GM23248 (cell line): ENCODE measurements at regions not wholly inside any gene's neighbourhood (a gene's known extent, or its start where the extent isn't known, plus 50 kb on each side); places are given as distances from the start of the nearest gene placed in this dataset.

Source experiments
- DNase-seq: peaks from one replicate; pipeline ENCODE4 v3.0.0-alpha.2; 2015
- H2AFZ ChIP-seq: fragments of 200-600 bp; sonication (generic); 2 replicates; pipeline ENCODE4 v1.6.1; 2016; ENCODE audit warnings: antibody characterized with exemption
- H3F3A ChIP-seq: fragments of 200-600 bp; sonication (generic); 2 replicates; pipeline ENCODE4 v1.6.1; 2016; ENCODE audit warnings: mild to moderate bottlenecking, antibody characterized with exemption, mixed run types; ENCODE audit not compliant: insufficient read depth
- H3K27ac ChIP-seq: fragments of 200-600 bp; sonication (generic); 2 replicates; pipeline ENCODE4 v1.5.1; 2016; ENCODE audit warnings: mild to moderate bottlenecking
- H3K27me3 ChIP-seq: fragments of 200-600 bp; sonication (generic); replicated peaks from 2 replicates; pipeline ENCODE4 v1.6.1; 2016; ENCODE audit warnings: mild to moderate bottlenecking; ENCODE audit not compliant: insufficient read depth
- H3K36me3 ChIP-seq: fragments of 200-600 bp; sonication (generic); 2 replicates; pipeline ENCODE4 v1.6.1; 2016; ENCODE audit warnings: low read depth, mild to moderate bottlenecking
- H3K4me1 ChIP-seq: fragments of 200-600 bp; sonication (generic); 2 replicates; pipeline ENCODE4 v1.6.1; 2016; ENCODE audit warnings: mild to moderate bottlenecking; ENCODE audit not compliant: insufficient read depth
- H3K4me2 ChIP-seq: fragments of 200-600 bp; sonication (generic); one replicate; pipeline ENCODE4 v1.6.1; 2016; ENCODE audit warnings: mild to moderate bottlenecking; ENCODE audit not compliant: unreplicated experiment
- H3K4me3 ChIP-seq: fragments of 200-600 bp; sonication (generic); 2 replicates; pipeline ENCODE4 v1.5.1; 2016; ENCODE audit warnings: mild to moderate bottlenecking
- H3K79me2 ChIP-seq: fragments of 200-600 bp; sonication (generic); 2 replicates; pipeline ENCODE4 v1.6.1; 2016; ENCODE audit warnings: mild to moderate bottlenecking; ENCODE audit not compliant: insufficient read depth
- H3K9ac ChIP-seq: fragments of 200-600 bp; sonication (generic); 2 replicates; pipeline ENCODE4 v1.6.1; 2016; ENCODE audit warnings: mild to moderate bottlenecking
- H3K9me2 ChIP-seq: fragments of 200-600 bp; sonication (generic); 2 replicates; pipeline ENCODE4 v1.6.1; 2016; ENCODE audit warnings: mixed run types, mild to moderate bottlenecking, moderate library complexity; ENCODE audit not compliant: insufficient read depth
- H3K9me3 ChIP-seq: fragments of 200-600 bp; sonication (generic); one replicate; pipeline ENCODE4 v1.6.1; 2017; ENCODE audit warnings: low read depth
- H4K20me1 ChIP-seq: fragments of 200-600 bp; sonication (generic); 2 replicates; pipeline ENCODE4 v1.6.0; 2016; ENCODE audit not compliant: insufficient read depth
- EZH2 ChIP-seq: fragments of 200-600 bp; sonication (generic); IDR thresholded peaks from 2 replicates; pipeline ENCODE4 v1.6.1; 2018; ENCODE audit warnings: antibody characterized with exemption, mild to moderate bottlenecking; ENCODE audit not compliant: insufficient read depth, poor library complexity, severe bottlenecking
- EZH2phosphoT487 ChIP-seq: fragments of 200-600 bp; sonication (generic); IDR thresholded peaks from 2 replicates; pipeline ENCODE4 v1.6.1; 2018; ENCODE audit warnings: antibody characterized with exemption, moderate library complexity, mild to moderate bottlenecking, low read depth; ENCODE audit not compliant: insufficient read depth
- WGBS, 2 experiments: methylation state at CpG; one replicate each; pipeline ENCODE4 v1.1.6; 2015 to 2017; ENCODE audit warnings: low lambda C conversion rate in 2 of 2, low coverage in 1 of 2; ENCODE audit errors: missing lambda C conversion rate in 2 of 2; 5-methylcytosine and 5-hydroxymethylcytosine counted together
- in situ Hi-C: fragments of 300-500 bp; cut with MboI; formaldehyde crosslinking; loops from 2 replicates; pipeline ENCODE4 v1.15.0; 2020

- Histone ChIP-seq H3K9me3 (no peaks in the 10 kb centered on the region), H3K4me3 (no peak overlapping the region), H3K9me2 (no peaks in the 10 kb centered on the region), H3K9ac (no peak overlapping the region), H2AFZ (no peak overlapping the region), H3K79me2 (no peaks in the 10 kb centered on the region), H3K36me3 (no peaks in the 10 kb centered on the region), H3K4me1 (no peaks in the 10 kb centered on the region), H3K4me2 (no peak overlapping the region), H4K20me1 (no peaks in the 10 kb centered on the region), H3K27me3 (no peaks in the 10 kb centered on the region), H3F3A (no peaks in the 10 kb centered on the region), H3K27ac (no peak overlapping the region)
- TF ChIP-seq EZH2 (no peak), EZH2phosphoT487 (no peak)
- in situ Hi-C loops: no loop called here
- DNase-seq: no peak
These were observed 1202.1 kb downstream of the ADGRL3 start for GRCh38 chr4:62402088-62402806.

- Histone ChIP-seq H3K36me3 (no peaks in the 10 kb centered on the region), H3K27me3 (no peaks in the 10 kb centered on the region), H3K4me2 (no peak overlapping the region), H2AFZ (no peak overlapping the region), H3K4me1 (no peaks in the 10 kb centered on the region), H3K9me3 (no peaks in the 10 kb centered on the region), H3K79me2 (no peaks in the 10 kb centered on the region), H3K27ac (no peak overlapping the region), H3K9me2 (no peaks in the 10 kb centered on the region), H3F3A (no peaks in the 10 kb centered on the region), H4K20me1 (no peaks in the 10 kb centered on the region), H3K9ac (no peak overlapping the region), H3K4me3 (no peak overlapping the region)
- TF ChIP-seq EZH2phosphoT487: no peak
- TF ChIP-seq EZH2: no peak
- no peak for DNase-seq
- in situ Hi-C loops: no loop called here
- WGBS, 2 experiments: 5 to 17% methylated on average over 4 of the region's 4 CpGs
These were observed 1199.1 kb downstream of the ADGRL3 start for GRCh38 chr4:62399242-62399641.

GRCh38 chr4:62398318-62398717, 1198.2 kb downstream of the ADGRL3 start:
- no peak overlapping the region for H3K9ac ChIP-seq
- no peak for DNase-seq
- H3K9me3 ChIP-seq: no peaks in the 10 kb centered on the region
- no peak overlapping the region for H2AFZ ChIP-seq
- in situ Hi-C loops: no loop called here
- TF ChIP-seq EZH2 (no peak), EZH2phosphoT487 (no peak)
- H3K27ac ChIP-seq: no peak overlapping the region
- H3K36me3 ChIP-seq: no peaks in the 10 kb centered on the region
- H3K9me2 ChIP-seq: no peaks in the 10 kb centered on the region
- no peaks in the 10 kb centered on the region for H3K4me1 ChIP-seq
- H3K4me2 ChIP-seq: no peak overlapping the region
- 7 to 17% methylated on average over 3 of the region's 3 CpGs for WGBS, 2 experiments
- H3K79me2 ChIP-seq: no peaks in the 10 kb centered on the region
- H3K27me3 ChIP-seq: no peaks in the 10 kb centered on the region
- H3F3A ChIP-seq: no peaks in the 10 kb centered on the region
- H4K20me1 ChIP-seq: no peaks in the 10 kb centered on the region
- no peak overlapping the region for H3K4me3 ChIP-seq

- no peak overlapping the region for H3K4me3 ChIP-seq
- H3K9me2 ChIP-seq: no peaks in the 10 kb centered on the region
- 0% methylated on average over 1 of the region's 1 CpG for WGBS, 2 experiments
- H3K4me1 ChIP-seq: no peaks in the 10 kb centered on the region
- no peak overlapping the region for H3K4me2 ChIP-seq
- H3K27me3 ChIP-seq: no peaks in the 10 kb centered on the region
- no peak for DNase-seq
- H3K79me2 ChIP-seq: no peaks in the 10 kb centered on the region
- no peaks in the 10 kb centered on the region for H3F3A ChIP-seq
- H3K9me3 ChIP-seq: no peaks in the 10 kb centered on the region
- in situ Hi-C loops: no loop called here
- H3K9ac ChIP-seq: no peak overlapping the region
- H3K27ac ChIP-seq: no peak overlapping the region
- no peak overlapping the region for H2AFZ ChIP-seq
- no peaks in the 10 kb centered on the region for H4K20me1 ChIP-seq
- no peak for TF ChIP-seq EZH2
- TF ChIP-seq EZH2phosphoT487: no peak
- H3K36me3 ChIP-seq: no peaks in the 10 kb centered on the region
These were observed 1194.6 kb downstream of the ADGRL3 start for GRCh38 chr4:62394766-62395165.

- Histone ChIP-seq H3K4me1 (no peaks in the 10 kb centered on the region), H2AFZ (no peak overlapping the region), H3K79me2 (no peaks in the 10 kb centered on the region), H3K4me2 (no peak overlapping the region), H3K27ac (no peak overlapping the region), H3K27me3 (no peaks in the 10 kb centered on the region), H4K20me1 (no peaks in the 10 kb centered on the region), H3K4me3 (no peak overlapping the region), H3K36me3 (no peaks in the 10 kb centered on the region), H3K9me2 (no peaks in the 10 kb centered on the region), H3K9ac (no peak overlapping the region), H3K9me3 (no peaks in the 10 kb centered on the region), H3F3A (no peaks in the 10 kb centered on the region)
- 12 to 16% methylated on average over 3 of the region's 3 CpGs for WGBS, 2 experiments
- TF ChIP-seq EZH2 (no peak), EZH2phosphoT487 (no peak)
- in situ Hi-C loops: no loop called here
- no peak for DNase-seq
These were observed 1187.7 kb downstream of the ADGRL3 start for GRCh38 chr4:62387808-62388207.
